Skeletal muscle tissue (tissue), 3 donors: ENCODE measurements at regions not wholly inside any gene's neighbourhood (a gene's known extent, or its start where the extent isn't known, plus 50 kb on each side); places are given as distances from the start of the nearest gene placed in this dataset.
"Not testable (repeated sequence)": the region's sequence is repeated elsewhere in the genome, so short reads cannot be mapped to it uniquely, and the experiment has no call there.

Experiments
- H3K27ac ChIP-seq: one replicate; pipeline ENCODE4 v1.7.0; 2013; ENCODE audit warnings: mild to moderate bottlenecking, low read depth, low read length, inconsistent platforms
- H3K27me3 ChIP-seq, 3 donors: one replicate each; pipeline ENCODE4 v1.7.0; 2013; ENCODE audit warnings: low read length in 3 of 3; ENCODE audit not compliant: control insufficient read depth in 3 of 3, insufficient read depth in 3 of 3
- H3K36me3 ChIP-seq, 3 donors: one replicate each; pipeline ENCODE4 v1.7.0; 2013; ENCODE audit warnings: low read length in 3 of 3; ENCODE audit not compliant: control insufficient read depth in 3 of 3, insufficient read depth in 3 of 3
- H3K4me1 ChIP-seq, 3 donors: one replicate each; pipeline ENCODE4 v1.7.0; 2013; ENCODE audit warnings: low read length in 3 of 3, mild to moderate bottlenecking in 3 of 3; ENCODE audit not compliant: control insufficient read depth in 3 of 3, insufficient read depth in 3 of 3
- H3K4me3 ChIP-seq, 3 donors: one replicate each; pipeline ENCODE4 v1.7.0; 2013; ENCODE audit warnings: low read length in 3 of 3
- H3K9ac ChIP-seq, 3 donors: one replicate each; pipeline ENCODE4 v1.7.0; 2013; ENCODE audit warnings: low read length in 3 of 3, mild to moderate bottlenecking in 3 of 3, moderate library complexity in 2 of 3, low read depth in 1 of 3
- H3K9me3 ChIP-seq, 3 donors: one replicate each; pipeline ENCODE4 v1.7.0; 2013; ENCODE audit warnings: low read length in 3 of 3; ENCODE audit not compliant: control insufficient read depth in 3 of 3
- donor health status: Osteomylitis.

DNA sequence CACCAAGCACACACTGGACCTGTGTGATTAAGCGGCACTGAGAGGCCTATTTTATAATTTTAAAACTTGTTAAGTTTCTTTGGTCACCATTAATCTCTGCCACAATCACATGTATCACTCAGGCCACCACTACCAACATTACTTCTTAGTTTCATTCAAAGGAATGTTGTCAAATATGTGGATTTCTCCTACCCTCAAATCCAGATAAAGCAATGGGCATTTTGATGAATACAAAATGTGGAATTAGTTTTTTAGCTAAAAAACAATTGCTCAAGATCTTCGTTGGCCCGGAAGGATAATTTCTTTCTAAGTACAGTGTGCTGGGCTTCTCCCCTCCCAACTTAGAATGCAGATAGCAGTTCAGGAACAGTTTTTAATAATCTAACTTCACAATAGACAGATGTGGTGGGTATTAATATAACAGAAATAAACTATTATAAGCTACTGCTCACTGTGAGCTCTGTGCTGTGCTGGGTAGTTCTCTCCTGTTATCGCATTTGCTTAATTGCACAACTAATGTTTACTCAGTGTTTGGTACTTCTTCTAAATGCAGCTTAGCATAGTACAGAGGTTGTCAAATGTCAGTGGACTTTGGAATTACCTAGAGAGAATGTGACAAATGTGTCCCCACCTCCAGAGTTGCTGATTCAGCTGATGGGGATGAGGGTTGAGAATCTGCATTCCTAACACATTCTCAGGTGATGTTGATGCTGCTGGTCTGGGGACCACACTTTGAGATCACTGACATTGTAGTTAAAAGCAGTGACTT is 266.7 kb upstream of the AMIGO2 start:
- Histone ChIP-seq H3K9me3 (no peaks in the 10 kb centered on the region), H3K27me3 (no peaks in the 10 kb centered on the region), H3K9ac (no peak overlapping the region), H3K4me1 (no peaks in the 10 kb centered on the region), H3K4me3 (no peak overlapping the region), H3K27ac (no peak overlapping the region), H3K36me3 (no peaks in the 10 kb centered on the region)

DNA sequence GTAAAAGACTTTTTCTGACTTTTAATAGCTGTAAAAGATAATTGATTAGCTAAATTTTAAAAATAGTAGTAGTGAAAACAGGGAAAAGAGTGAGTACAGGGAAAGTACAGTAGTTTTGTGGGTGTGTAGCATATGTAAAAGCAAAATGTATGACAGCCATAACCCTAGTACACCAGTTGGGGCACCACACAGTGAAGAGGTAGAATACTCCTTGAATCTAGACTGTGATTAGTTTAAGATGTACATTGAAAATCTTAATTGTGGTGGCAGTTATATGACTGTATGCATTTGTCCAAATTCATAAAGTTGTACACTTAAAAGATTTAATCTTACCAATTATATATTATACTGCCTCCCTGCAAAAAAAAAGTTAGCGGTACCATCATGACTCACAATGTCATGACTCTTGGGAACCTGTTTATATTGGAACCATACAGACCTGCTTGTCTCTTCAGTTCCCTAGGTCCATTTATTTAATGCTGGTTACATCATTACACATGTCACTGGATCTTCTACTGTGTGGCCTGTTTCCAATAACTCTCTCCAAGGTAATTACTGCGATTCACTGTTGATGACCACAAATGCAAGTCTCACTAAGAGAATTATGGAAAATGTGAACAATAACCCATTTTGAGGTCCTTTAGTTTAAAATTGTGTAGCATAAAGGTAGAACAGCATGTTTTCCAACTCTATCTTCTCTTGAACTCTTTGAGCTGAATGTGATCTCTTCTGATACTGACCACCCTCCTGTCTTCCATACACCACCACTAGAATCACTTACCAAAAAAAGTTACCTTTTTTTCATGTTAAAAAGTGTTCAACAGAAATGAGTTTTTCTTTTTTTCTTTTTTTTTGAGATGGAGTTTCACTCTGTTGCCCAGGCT is 264.2 kb upstream of the AMIGO2 start:
- no peaks in the 10 kb centered on the region for H3K4me1 ChIP-seq
- no peak overlapping the region for H3K4me3 ChIP-seq
- no peak overlapping the region for H3K27ac ChIP-seq
- no peaks in the 10 kb centered on the region for H3K36me3 ChIP-seq
- H3K9ac ChIP-seq, result no peak overlapping the region
- no peaks in the 10 kb centered on the region for H3K27me3 ChIP-seq
- H3K9me3 ChIP-seq, result no peaks in the 10 kb centered on the region

DNA sequence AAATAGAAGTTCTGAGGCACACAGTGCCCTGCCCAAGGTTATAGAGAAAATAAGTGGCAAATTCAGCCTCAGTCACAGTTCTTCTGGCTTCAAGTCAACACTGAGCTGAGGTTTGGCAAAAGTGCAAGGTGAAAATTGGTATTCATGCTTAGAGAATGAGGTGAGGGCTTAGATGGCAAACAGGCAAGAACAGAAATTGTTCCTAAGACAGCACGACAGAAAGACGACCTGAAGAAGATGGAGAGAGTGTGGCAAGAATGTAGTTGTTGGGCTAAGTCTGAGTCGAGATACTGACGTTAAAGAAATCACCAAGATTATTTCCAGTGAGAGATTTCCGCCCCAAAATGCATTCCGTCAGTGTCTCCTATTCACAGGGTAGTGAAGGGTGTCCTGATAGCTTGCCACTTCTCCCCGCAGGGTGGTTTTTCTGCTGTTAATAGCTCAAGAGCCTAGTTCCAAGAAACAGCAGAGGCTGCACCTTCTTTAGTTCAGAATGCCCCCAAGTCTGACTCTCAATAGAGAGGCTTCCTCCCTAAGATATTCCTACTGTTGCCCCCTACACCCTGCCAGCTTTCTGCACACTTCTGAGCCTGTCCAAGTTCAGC is 260.8 kb upstream of the AMIGO2 start:
- no peak overlapping the region for H3K27ac ChIP-seq
- H3K4me1 ChIP-seq, result no peaks in the 10 kb centered on the region
- H3K9ac ChIP-seq, result no peak overlapping the region
- no peaks in the 10 kb centered on the region for H3K27me3 ChIP-seq
- H3K36me3 ChIP-seq, result no peaks in the 10 kb centered on the region
- no peak overlapping the region for H3K4me3 ChIP-seq
- no peaks in the 10 kb centered on the region for H3K9me3 ChIP-seq

DNA sequence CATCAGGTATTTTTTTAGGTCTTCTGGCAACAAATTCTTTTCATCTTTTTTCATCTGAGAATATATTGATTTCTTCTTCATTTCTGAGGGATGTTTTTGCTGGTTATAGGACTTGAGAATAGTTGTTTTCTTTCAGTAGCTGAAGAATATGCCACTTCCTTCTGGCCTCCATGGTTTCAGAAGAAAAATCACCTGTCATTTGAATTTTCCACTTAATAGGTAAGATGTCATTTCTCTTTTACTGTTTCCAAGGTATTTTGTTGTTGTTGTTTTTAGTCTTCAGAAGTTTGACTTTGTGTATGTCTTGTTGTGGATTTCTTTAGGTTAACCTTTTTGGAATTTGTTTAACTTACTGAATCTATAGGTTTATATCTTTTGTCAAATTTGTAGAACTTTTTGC is 257.8 kb upstream of the AMIGO2 start:
- Histone ChIP-seq H3K4me3 (no peak overlapping the region), H3K27ac (no peak overlapping the region), H3K4me1 (no peaks in the 10 kb centered on the region), H3K27me3 (no peaks in the 10 kb centered on the region), H3K36me3 (no peaks in the 10 kb centered on the region), H3K9me3 (no peaks in the 10 kb centered on the region), H3K9ac (no peak overlapping the region)

DNA sequence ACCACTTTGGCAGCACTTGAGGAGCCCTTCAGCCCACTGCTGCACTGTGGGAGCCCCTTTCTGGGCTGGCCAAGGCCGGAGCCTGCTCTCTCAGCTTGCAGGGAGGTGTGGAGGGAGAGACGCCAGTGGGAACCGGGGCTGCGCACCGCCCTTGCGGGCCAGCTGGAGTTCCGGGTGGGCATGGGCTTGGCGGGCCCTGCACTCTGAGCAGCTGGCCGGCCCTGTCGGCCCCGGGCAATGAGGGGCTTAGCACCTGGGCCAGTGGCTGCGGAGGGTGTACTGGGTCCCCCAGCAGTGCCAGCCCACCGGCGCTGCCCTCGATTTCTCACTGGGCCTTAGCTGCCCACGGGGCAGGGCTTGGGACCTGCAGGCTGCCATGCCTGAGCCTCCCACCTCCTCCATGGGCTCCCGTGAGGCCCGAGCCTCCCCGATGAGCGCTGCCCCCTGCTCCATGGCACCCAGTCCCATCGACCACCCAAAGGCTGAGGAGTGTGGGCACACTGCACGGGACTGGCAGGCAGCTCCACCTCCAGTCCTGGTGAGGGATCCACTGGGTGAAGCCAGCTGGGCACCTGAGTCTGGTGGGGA is 253.6 kb upstream of the AMIGO2 start:
- not testable (repeated sequence) for H3K27me3 ChIP-seq, H3K27ac ChIP-seq, H3K4me3 ChIP-seq, H3K36me3 ChIP-seq, H3K4me1 ChIP-seq, H3K9me3 ChIP-seq, H3K9ac ChIP-seq

DNA sequence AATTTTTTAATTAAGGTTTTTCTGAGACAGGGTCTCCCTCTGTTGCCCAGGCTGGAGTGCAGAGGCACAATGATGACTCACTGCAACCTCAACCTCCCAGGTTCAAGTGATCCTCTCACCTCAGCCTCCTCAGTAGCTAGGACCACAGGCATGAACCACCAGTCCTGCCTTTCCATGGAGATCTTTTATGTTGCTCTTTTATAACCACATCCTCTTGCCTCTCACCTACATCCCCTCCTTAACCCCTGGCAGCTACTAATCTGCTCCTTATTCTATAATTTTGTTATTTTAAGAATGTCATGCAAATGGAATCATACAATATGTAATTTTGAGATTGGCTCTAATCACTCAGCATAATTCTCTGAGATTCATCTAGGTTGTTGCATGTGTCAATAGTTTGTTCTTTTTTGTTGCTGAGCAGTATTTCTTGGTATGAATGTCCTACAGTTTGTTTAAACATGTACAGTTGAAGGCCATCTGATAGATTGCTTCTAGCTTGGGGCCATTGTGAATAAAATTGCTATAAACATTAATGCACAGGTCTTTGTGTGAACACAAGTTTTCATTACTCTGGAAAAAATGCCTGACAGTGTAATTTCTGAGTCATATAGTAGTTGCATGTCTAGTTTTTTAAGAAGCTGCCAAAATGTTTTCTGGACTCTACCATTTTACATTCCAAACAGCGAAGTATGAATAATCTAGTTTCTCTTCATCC is 249.2 kb upstream of the AMIGO2 start:
- no peaks in the 10 kb centered on the region for H3K4me1 ChIP-seq
- H3K9ac ChIP-seq, result no peak overlapping the region
- no peaks in the 10 kb centered on the region for H3K9me3 ChIP-seq
- no peaks in the 10 kb centered on the region for H3K36me3 ChIP-seq
- no peak overlapping the region for H3K27ac ChIP-seq
- no peak overlapping the region for H3K4me3 ChIP-seq
- H3K27me3 ChIP-seq, result no peaks in the 10 kb centered on the region

DNA sequence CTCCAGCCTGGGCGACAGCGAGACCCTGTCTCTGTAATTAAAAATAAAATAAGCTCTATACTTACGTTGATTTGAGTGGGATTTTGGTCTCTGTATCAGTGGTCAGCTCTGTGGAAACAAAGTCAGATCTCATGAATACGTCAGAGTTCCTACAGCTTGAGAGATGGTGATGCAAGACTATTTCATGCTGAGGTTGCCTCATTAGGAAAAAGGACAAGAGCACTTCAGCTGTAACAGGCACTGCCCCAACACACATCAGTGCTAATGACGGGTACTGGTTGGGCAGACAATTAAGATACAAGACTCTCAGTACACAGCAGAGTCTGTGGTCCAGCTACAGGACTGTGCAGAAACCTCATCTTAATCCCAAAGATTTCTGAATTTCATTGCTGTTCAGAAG is 246.4 kb upstream of the AMIGO2 start:
- Histone ChIP-seq H3K4me3 (no peak overlapping the region), H3K27me3 (no peaks in the 10 kb centered on the region), H3K4me1 (no peaks in the 10 kb centered on the region), H3K36me3 (no peaks in the 10 kb centered on the region), H3K27ac (no peak overlapping the region), H3K9ac (no peak overlapping the region), H3K9me3 (no peaks in the 10 kb centered on the region)

DNA sequence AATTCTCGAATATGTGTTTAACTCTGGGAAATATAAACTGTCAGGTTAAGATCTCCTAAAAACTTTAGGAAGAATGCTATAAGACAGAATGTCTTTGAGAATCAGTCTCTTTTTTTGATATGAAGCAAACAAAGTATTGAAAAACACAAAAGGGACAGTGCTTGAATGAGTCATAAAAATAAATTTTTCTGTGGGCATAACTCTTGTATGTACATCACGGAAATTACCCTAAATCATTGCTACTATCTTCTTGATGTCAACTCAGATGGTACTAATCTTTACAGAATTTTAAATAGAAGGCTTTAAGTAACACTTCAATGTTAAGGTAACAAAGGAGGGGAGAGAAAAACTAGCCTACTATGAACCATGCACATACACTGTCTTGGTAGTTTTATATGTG is 244.0 kb upstream of the AMIGO2 start:
- no peaks in the 10 kb centered on the region for H3K36me3 ChIP-seq
- no peak overlapping the region for H3K9ac ChIP-seq
- no peaks in the 10 kb centered on the region for H3K27me3 ChIP-seq
- H3K4me1 ChIP-seq, result no peaks in the 10 kb centered on the region
- no peaks in the 10 kb centered on the region for H3K9me3 ChIP-seq
- H3K27ac ChIP-seq, result no peak overlapping the region
- H3K4me3 ChIP-seq, result no peak overlapping the region

DNA sequence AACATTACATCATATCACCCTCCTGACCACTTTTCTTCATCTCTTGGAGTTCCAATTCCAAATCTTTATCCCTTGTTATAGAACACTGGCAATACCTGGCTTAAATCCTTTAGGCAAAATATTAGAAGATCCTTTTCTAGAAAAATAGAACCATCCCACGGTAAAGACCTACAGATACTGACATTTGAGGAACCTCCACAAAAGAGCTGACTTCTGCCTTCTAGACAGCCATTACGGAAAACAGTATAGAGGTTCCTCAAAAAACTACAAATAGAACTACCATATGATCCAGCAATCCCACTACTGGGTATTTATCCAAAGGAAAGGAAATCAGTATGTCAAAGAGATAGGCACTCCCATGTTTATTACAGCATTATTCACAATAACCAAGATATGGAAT is 241.7 kb upstream of the AMIGO2 start:
- Histone ChIP-seq H3K9me3 (no peaks in the 10 kb centered on the region), H3K9ac (no peak overlapping the region), H3K27me3 (no peaks in the 10 kb centered on the region), H3K36me3 (no peaks in the 10 kb centered on the region), H3K4me1 (no peaks in the 10 kb centered on the region), H3K27ac (no peak overlapping the region), H3K4me3 (no peak overlapping the region)
